ENCODE measurements at regions not wholly inside any gene's neighbourhood (a gene's known extent, or its start where the extent isn't known, plus 50 kb on each side); places are given as distances from the start of the nearest gene placed in this dataset.

GRCh38 chr7:152987656-152988055 lies 228.1 kb downstream of the ACTR3B start:
- no peak for ATAC-seq
- no peaks in the 10 kb centered on the region for H3K4me1 Mint-ChIP-seq
- no peak overlapping the region for H3K4me3 Mint-ChIP-seq
- peaks cover 4% of the 10 kb centered on the region for H3K27me3 Mint-ChIP-seq
- ChIA-PET CTCF (interaction anchor here (0.6 kb wide), 1 partner anchor 1926 kb away, joined by 3 read pairs; no protein-coding TSS in a partner anchor), POLR2A (no interaction called here)
- no peaks in the 10 kb centered on the region for H3K9me3 Mint-ChIP-seq (ENCODE audit: low read depth)
- no peaks in the 10 kb centered on the region for H3K36me3 Mint-ChIP-seq (ENCODE audit: low read depth)
- DNase-seq, result no peak
- intact Hi-C loops (cut with DNase I, micrococcal nuclease), result no loop called here
- H3K27ac Mint-ChIP-seq, result no peak overlapping the region

DNA sequence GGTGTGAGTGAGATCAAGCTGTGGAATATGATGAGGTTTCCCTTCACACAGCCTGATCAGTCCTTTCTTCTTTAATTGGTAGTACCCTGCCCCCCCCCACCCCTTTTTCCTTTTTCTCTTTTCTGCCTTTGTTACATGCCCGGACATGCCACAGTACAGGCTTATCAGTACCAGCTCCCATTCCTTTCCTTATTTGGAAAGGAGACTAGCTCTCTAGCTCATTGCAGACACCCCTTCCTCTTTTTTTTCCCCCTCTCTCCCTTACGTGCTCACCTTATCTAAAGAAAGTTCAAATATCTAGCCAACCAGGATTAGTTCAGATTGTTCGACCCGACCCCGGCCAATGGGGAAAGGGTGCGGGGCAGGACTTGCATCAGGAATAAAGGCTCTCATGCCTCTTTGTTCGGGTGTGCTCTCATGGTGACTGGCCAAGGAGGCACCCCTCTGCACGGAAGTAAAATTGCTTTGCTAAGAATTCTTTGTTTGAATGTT lies 230.4 kb downstream of the ACTR3B start:
- no peaks in the 10 kb centered on the region for H3K36me3 Mint-ChIP-seq (ENCODE audit: low read depth)
- ATAC-seq (no peak), DNase-seq (no peak)
- intact Hi-C loops (cut with DNase I, micrococcal nuclease), result no loop called here
- no peaks in the 10 kb centered on the region for H3K4me1 Mint-ChIP-seq
- ChIA-PET POLR2A (no interaction called here), CTCF (no interaction called here)
- no peaks in the 10 kb centered on the region for H3K9me3 Mint-ChIP-seq (ENCODE audit: low read depth)
- peaks cover 4% of the 10 kb centered on the region for H3K27me3 Mint-ChIP-seq
- no peak overlapping the region for H3K27ac Mint-ChIP-seq
- no peak overlapping the region for H3K4me3 Mint-ChIP-seq

- no peaks in the 10 kb centered on the region for H3K36me3 Mint-ChIP-seq (ENCODE audit: low read depth)
- H3K27me3 Mint-ChIP-seq, result no peaks in the 10 kb centered on the region
- ChIA-PET CTCF (no interaction called here), POLR2A (no interaction called here)
- intact Hi-C loops (cut with DNase I, micrococcal nuclease), result no loop called here
- no peaks in the 10 kb centered on the region for H3K4me1 Mint-ChIP-seq
- H3K4me3 Mint-ChIP-seq, result no peak overlapping the region
- peaks cover 16% of the 10 kb centered on the region for H3K9me3 Mint-ChIP-seq (ENCODE audit: low read depth)
- ATAC-seq, result no peak
- no peak overlapping the region for H3K27ac Mint-ChIP-seq
- no peak for DNase-seq
Measured at GRCh38 chr7:152998420-152998819, 238.9 kb downstream of the ACTR3B start.

GRCh38 chr7:153002115-153002514 lies 242.6 kb downstream of the ACTR3B start:
- DNase-seq (no peak), ATAC-seq (no peak)
- intact Hi-C loops (cut with DNase I, micrococcal nuclease), result no loop called here
- Mint-ChIP-seq H3K4me3 (no peak overlapping the region), H3K27ac (no peak overlapping the region), H3K9me3 (ENCODE audit: low read depth) (peaks cover 17% of the 10 kb centered on the region), H3K27me3 (no peaks in the 10 kb centered on the region), H3K4me1 (no peaks in the 10 kb centered on the region), H3K36me3 (ENCODE audit: low read depth) (no peaks in the 10 kb centered on the region)
- CTCF ChIA-PET, result no interaction called here
- POLR2A ChIA-PET, result no interaction called here

DNA sequence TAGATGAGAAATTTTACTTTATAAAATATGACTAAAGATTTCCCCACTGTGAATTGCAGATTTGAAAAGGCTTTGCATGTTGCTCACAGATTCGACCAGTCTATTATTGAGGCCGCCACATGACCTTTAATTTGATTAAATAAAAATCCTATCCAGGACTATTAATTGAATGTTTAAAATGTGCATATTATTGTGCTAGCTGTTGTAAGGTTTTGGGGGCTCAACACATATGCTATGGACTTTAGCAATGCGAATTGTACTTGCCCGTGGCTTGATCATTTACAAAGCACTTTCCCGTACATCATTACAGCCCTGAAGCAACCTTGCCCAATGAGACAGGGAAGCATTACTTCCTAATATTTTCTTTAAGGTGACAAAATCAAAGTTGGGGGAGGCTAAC lies 243.0 kb downstream of the ACTR3B start:
- ATAC-seq, result no peak
- H3K4me3 Mint-ChIP-seq, result no peak overlapping the region
- H3K27ac Mint-ChIP-seq, result no peak overlapping the region
- ChIA-PET CTCF (no interaction called here), POLR2A (no interaction called here)
- no peaks in the 10 kb centered on the region for H3K36me3 Mint-ChIP-seq (ENCODE audit: low read depth)
- H3K27me3 Mint-ChIP-seq, result no peaks in the 10 kb centered on the region
- H3K9me3 Mint-ChIP-seq (ENCODE audit: low read depth), result peaks cover 17% of the 10 kb centered on the region
- intact Hi-C loops (cut with DNase I, micrococcal nuclease), result no loop called here
- DNase-seq, result no peak
- H3K4me1 Mint-ChIP-seq, result no peaks in the 10 kb centered on the region

DNA sequence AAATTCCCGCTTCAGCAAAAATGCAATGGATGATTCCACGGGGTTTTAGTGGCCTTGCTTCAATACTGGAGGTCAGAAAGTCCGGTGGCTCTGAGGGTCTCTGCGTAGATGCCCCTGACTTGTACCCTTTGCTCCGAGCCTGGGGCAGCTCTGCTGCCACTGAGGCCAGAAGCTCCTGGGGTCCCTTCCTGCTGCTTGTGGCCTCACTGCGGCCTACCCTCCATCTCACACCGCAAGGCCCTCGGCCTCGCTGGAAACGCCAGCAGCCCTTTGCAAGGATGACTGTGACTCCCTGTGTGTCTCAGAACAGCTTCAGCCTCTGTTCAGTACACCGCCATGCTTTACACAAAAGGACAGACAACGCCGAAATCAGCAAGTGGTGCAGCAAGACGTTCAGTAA lies 244.8 kb downstream of the ACTR3B start:
- no peak overlapping the region for H3K4me3 Mint-ChIP-seq
- POLR2A ChIA-PET, result no interaction called here
- H3K4me1 Mint-ChIP-seq, result no peaks in the 10 kb centered on the region
- intact Hi-C loops (cut with DNase I, micrococcal nuclease), result no loop called here
- CTCF ChIA-PET, result interaction anchor here (0.7 kb wide), 1 partner anchor 13 kb away, joined by 3 read pairs; no protein-coding TSS in a partner anchor
- H3K9me3 Mint-ChIP-seq (ENCODE audit: low read depth), result peaks cover 17% of the 10 kb centered on the region
- no peak overlapping the region for H3K27ac Mint-ChIP-seq
- ATAC-seq (no peak), DNase-seq (no peak)
- no peaks in the 10 kb centered on the region for H3K36me3 Mint-ChIP-seq (ENCODE audit: low read depth)
- H3K27me3 Mint-ChIP-seq, result no peaks in the 10 kb centered on the region

DNA sequence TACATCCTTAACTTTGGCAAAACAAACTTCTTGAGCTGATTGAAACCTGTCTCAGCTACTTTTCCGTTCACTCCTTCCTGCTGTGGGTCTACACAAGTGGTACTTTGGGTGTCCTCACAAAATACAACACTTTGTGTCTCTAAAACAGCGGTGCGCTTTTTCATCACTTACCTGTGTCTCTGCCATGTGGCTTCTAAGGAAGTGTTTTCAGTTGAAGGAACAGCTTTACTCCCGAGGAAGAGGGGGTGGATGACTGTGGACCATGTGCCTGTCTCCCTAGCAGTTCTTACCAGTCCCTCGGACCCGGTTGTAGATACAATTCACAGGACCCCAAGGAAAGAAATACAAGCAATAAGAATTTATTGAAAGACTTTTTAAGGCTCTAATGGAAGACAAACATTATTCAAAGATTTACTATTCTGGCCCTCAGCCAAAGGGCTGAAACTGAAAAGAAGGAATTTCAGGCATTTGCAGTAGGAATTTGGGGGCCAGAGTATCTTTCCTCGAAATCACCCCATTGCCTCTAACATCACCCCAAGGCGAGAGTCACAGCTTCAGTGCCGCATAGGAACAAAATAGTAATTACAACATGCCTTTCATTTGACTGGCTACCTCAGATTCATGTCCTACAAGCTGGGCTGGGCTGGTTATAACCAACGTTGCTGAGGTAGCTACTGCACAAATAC lies 246.3 kb downstream of the ACTR3B start:
- POLR2A ChIA-PET, result no interaction called here
- Mint-ChIP-seq H3K27me3 (no peaks in the 10 kb centered on the region), H3K4me3 (no peak overlapping the region), H3K4me1 (no peaks in the 10 kb centered on the region), H3K27ac (no peak overlapping the region), H3K9me3 (ENCODE audit: low read depth) (peaks cover 8% of the 10 kb centered on the region), H3K36me3 (ENCODE audit: low read depth) (no peaks in the 10 kb centered on the region)
- CTCF ChIA-PET, result interaction anchor here (0.7 kb wide), 1 partner anchor 85 kb away, joined by 3 read pairs; no protein-coding TSS in a partner anchor
- DNase-seq, result no peak
- intact Hi-C loops (cut with DNase I, micrococcal nuclease), result no loop called here
- no peak for ATAC-seq

DNA sequence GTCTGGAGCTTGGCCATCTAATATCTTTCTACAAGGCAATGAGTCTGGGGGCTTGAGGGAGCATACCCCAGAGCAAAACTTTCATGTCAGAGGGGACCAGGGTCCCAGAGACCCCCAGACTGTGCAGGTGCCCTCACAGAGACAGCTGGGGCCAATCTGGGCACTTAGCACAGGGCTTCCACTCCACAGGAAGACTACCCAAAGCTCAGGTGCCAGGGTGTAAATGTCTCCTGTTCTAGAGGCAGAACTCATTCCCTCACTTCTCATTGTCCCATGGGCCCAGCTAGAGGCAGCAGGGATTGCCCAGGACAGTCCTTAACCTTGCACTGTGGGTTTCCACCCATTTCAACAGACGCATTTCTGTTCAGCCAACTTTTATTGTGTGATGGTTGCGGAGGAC lies 246.9 kb downstream of the ACTR3B start:
- Mint-ChIP-seq H3K36me3 (ENCODE audit: low read depth) (no peaks in the 10 kb centered on the region), H3K27ac (no peak overlapping the region), H3K9me3 (ENCODE audit: low read depth) (peaks cover 6% of the 10 kb centered on the region), H3K27me3 (no peaks in the 10 kb centered on the region), H3K4me1 (no peaks in the 10 kb centered on the region), H3K4me3 (no peak overlapping the region)
- CTCF ChIA-PET, result no interaction called here
- POLR2A ChIA-PET, result no interaction called here
- ATAC-seq, result no peak
- intact Hi-C loops (cut with DNase I, micrococcal nuclease), result no loop called here
- DNase-seq, result no peak

GRCh38 chr7:153006911-153007310 lies 247.4 kb downstream of the ACTR3B start:
- peaks cover 2% of the 10 kb centered on the region for H3K9me3 Mint-ChIP-seq (ENCODE audit: low read depth)
- H3K27ac Mint-ChIP-seq, result no peak overlapping the region
- H3K36me3 Mint-ChIP-seq (ENCODE audit: low read depth), result no peaks in the 10 kb centered on the region
- no peaks in the 10 kb centered on the region for H3K27me3 Mint-ChIP-seq
- H3K4me3 Mint-ChIP-seq, result no peak overlapping the region
- DNase-seq, result no peak
- POLR2A ChIA-PET, result no interaction called here
- intact Hi-C loops (cut with DNase I, micrococcal nuclease), result no loop called here
- CTCF ChIA-PET, result no interaction called here
- no peak for ATAC-seq
- no peaks in the 10 kb centered on the region for H3K4me1 Mint-ChIP-seq

- DNase-seq (no peak), ATAC-seq (no peak)
- Mint-ChIP-seq H3K4me3 (no peak overlapping the region), H3K27ac (no peak overlapping the region), H3K36me3 (ENCODE audit: low read depth) (no peaks in the 10 kb centered on the region), H3K9me3 (ENCODE audit: low read depth) (no peaks in the 10 kb centered on the region), H3K4me1 (no peaks in the 10 kb centered on the region), H3K27me3 (no peaks in the 10 kb centered on the region)
- intact Hi-C loops (cut with DNase I, micrococcal nuclease), result no loop called here
- POLR2A ChIA-PET, result no interaction called here
- CTCF ChIA-PET, result no interaction called here
Measured at GRCh38 chr7:153010416-153010815, 250.9 kb downstream of the ACTR3B start.

GRCh38 chr7:153012203-153012602 lies 252.7 kb downstream of the ACTR3B start:
- Mint-ChIP-seq H3K27ac (no peak overlapping the region), H3K36me3 (ENCODE audit: low read depth) (no peaks in the 10 kb centered on the region), H3K4me3 (no peak overlapping the region), H3K4me1 (no peaks in the 10 kb centered on the region), H3K27me3 (no peaks in the 10 kb centered on the region), H3K9me3 (ENCODE audit: low read depth) (no peaks in the 10 kb centered on the region)
- DNase-seq (no peak), ATAC-seq (no peak)
- ChIA-PET CTCF (no interaction called here), POLR2A (no interaction called here)
- intact Hi-C loops (cut with DNase I, micrococcal nuclease), result no loop called here

DNA sequence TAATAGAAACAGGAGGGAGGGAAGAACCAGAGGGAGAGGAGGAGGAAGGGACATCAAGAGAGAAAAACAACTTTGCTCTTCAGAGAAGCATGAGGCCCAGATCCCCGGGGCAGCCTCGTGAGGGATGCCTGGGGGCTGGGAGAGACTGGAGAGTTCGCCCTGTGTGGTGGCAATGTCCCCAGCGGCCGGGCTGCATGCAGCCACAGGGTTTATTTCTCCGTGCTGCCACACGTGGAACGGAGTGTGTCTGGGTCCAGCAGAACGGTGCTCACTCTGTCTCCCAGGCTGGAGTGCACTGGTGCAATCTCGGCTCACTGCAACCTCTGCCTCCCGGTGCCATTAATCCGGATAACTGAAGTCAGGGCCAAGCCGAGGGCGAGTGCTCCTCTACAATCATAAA lies 257.7 kb downstream of the ACTR3B start:
- Mint-ChIP-seq H3K27ac (no peak overlapping the region), H3K9me3 (ENCODE audit: low read depth) (no peaks in the 10 kb centered on the region), H3K4me3 (no peak overlapping the region), H3K4me1 (no peaks in the 10 kb centered on the region), H3K36me3 (ENCODE audit: low read depth) (no peaks in the 10 kb centered on the region), H3K27me3 (no peaks in the 10 kb centered on the region)
- ATAC-seq (no peak), DNase-seq (no peak)
- ChIA-PET CTCF (no interaction called here), POLR2A (no interaction called here)
- intact Hi-C loops (cut with DNase I, micrococcal nuclease), result no loop called here

GRCh38 chr7:153021542-153021941 lies 262.0 kb downstream of the ACTR3B start:
- DNase-seq, result no peak
- Mint-ChIP-seq H3K36me3 (ENCODE audit: low read depth) (no peaks in the 10 kb centered on the region), H3K27ac (no peak overlapping the region), H3K27me3 (no peaks in the 10 kb centered on the region), H3K4me3 (no peak overlapping the region), H3K4me1 (no peaks in the 10 kb centered on the region), H3K9me3 (ENCODE audit: low read depth) (no peaks in the 10 kb centered on the region)
- intact Hi-C loops (cut with DNase I, micrococcal nuclease), result no loop called here
- POLR2A ChIA-PET, result no interaction called here
- ATAC-seq, result no peak
- CTCF ChIA-PET, result no interaction called here

Data from activated CD4-positive, alpha-beta T cell treated with anti-CD3 and anti-CD28 coated beads for 36 hours (primary cell).